WTC11 (cell line): ENCODE measurements at regions not wholly inside any gene's neighbourhood (a gene's known extent, or its start where the extent isn't known, plus 50 kb on each side); places are given as distances from the start of the nearest gene placed in this dataset.

Experiments
- ATAC-seq: fragments of 200-7000 bp; cut with Tn5 transposase; 2 replicates; pipeline ENCODE4 v1.10.0; 2021; ENCODE audit warnings: mild to moderate bottlenecking, moderate library complexity
- CTCF ChIA-PET: fragments of 300-600 bp; sonication (Branson Sonifier 250); formaldehyde crosslinking; loops from one replicate; lab custom pipeline; 2021; ENCODE audit warnings: antibody characterized with exemption; lab: Charles Lee
- POLR2A ChIA-PET: fragments of 350-600 bp; sonication (Branson Sonifier 250); formaldehyde crosslinking; loops from one replicate; lab custom pipeline; 2021; ENCODE audit warnings: antibody characterized with exemption; lab: Charles Lee
- DNase-seq: peaks from one replicate; pipeline ENCODE4 v3.0.0; 2021; ENCODE audit warnings: low spot score
- H3K27ac Mint-ChIP-seq: 2 replicates; pipeline ENCODE4 v1.8.0; 2021; ENCODE audit warnings: mixed read lengths
- H3K27me3 Mint-ChIP-seq: 2 replicates; pipeline ENCODE4 v1.8.0; 2021; ENCODE audit warnings: low read depth, mild to moderate bottlenecking, moderate library complexity, mixed read lengths
- H3K36me3 Mint-ChIP-seq: 2 replicates; pipeline ENCODE4 v1.8.0; 2021; ENCODE audit warnings: mixed read lengths
- H3K4me1 Mint-ChIP-seq: 2 replicates; pipeline ENCODE4 v1.8.0; 2022; ENCODE audit warnings: mixed read lengths
- H3K4me3 Mint-ChIP-seq: 2 replicates; pipeline ENCODE4 v1.8.0; 2021; ENCODE audit warnings: mild to moderate bottlenecking, moderate library complexity, mixed read lengths
- H3K9me3 Mint-ChIP-seq: 2 replicates; pipeline ENCODE4 v1.8.0; 2021; ENCODE audit warnings: mixed read lengths
- ATF1 ChIP-seq: sonication (generic); formaldehyde crosslinking; IDR thresholded peaks from 2 replicates; pipeline ENCODE4 v1.8.1; 2023; ENCODE audit warnings: mild to moderate bottlenecking, moderate library complexity, missing genetic modification reagents
- ELF4 ChIP-seq: sonication (generic); formaldehyde crosslinking; IDR thresholded peaks from 2 replicates; pipeline ENCODE4 v1.8.1; 2022; ENCODE audit warnings: low read depth, mild to moderate bottlenecking, moderate library complexity, missing genetic modification reagents
- EMX1 ChIP-seq: fragments of 250-450 bp; sonication (Bioruptor Pico); IDR thresholded peaks from 2 replicates; pipeline ENCODE4 v1.8.0; 2021; ENCODE audit warnings: mild to moderate bottlenecking
- GABPB1 ChIP-seq: sonication (generic); formaldehyde crosslinking; IDR thresholded peaks from 2 replicates; pipeline ENCODE4 v1.8.1; 2023; ENCODE audit warnings: mild to moderate bottlenecking, missing genetic modification reagents
- GTF2I ChIP-seq: fragments of 250-450 bp; sonication (Bioruptor Pico); conservative IDR thresholded peaks from 2 replicates; pipeline ENCODE4 v1.4.0; 2021; ENCODE audit warnings: mild to moderate bottlenecking
- JAZF1 ChIP-seq: fragments of 250-450 bp; sonication (Bioruptor Pico); IDR thresholded peaks from 2 replicates; pipeline ENCODE4 v1.9.0; 2021; ENCODE audit warnings: moderate library complexity, mild to moderate bottlenecking, inconsistent platforms
- NR1H2 ChIP-seq: sonication (generic); formaldehyde crosslinking; IDR thresholded peaks from 2 replicates; pipeline ENCODE4 v1.9.0; 2021; ENCODE audit warnings: mild to moderate bottlenecking, moderate library complexity, missing genetic modification reagents
- NR3C1 ChIP-seq: sonication (generic); formaldehyde crosslinking; conservative IDR thresholded peaks from 2 replicates; pipeline ENCODE4 v1.8.1; 2023; ENCODE audit warnings: low read depth, mild to moderate bottlenecking, missing genetic modification reagents
- OVOL2 ChIP-seq: fragments of 250-450 bp; sonication (Bioruptor Pico); IDR thresholded peaks from 2 replicates; pipeline ENCODE4 v1.9.0; 2021; ENCODE audit warnings: mild to moderate bottlenecking, borderline replicate concordance
- SOX15 ChIP-seq: fragments of 250-450 bp; sonication (Bioruptor Pico); IDR thresholded peaks from 2 replicates; pipeline ENCODE4 v1.9.0; 2021; ENCODE audit warnings: mild to moderate bottlenecking
- TCF7 ChIP-seq: sonication (generic); formaldehyde crosslinking; IDR thresholded peaks from 2 replicates; pipeline ENCODE4 v1.8.0; 2022; ENCODE audit warnings: mild to moderate bottlenecking, low read depth, missing genetic modification reagents, moderate library complexity
- ZNF396 ChIP-seq: fragments of 250-450 bp; sonication (Bioruptor Pico); IDR thresholded peaks from 2 replicates; pipeline ENCODE4 v1.8.0; 2021; ENCODE audit warnings: mild to moderate bottlenecking, moderate library complexity, borderline replicate concordance
- TF ChIP-seq, protein P1 (sequence below): sonication (generic); formaldehyde crosslinking; IDR thresholded peaks from 2 replicates; pipeline ENCODE4 v1.8.0; 2022; ENCODE audit warnings: missing genetic modification reagents
- TF ChIP-seq, protein P2 (sequence below): sonication (generic); formaldehyde crosslinking; IDR thresholded peaks from 2 replicates; pipeline ENCODE4 v1.8.1; 2022; ENCODE audit warnings: mild to moderate bottlenecking, missing genetic modification reagents, moderate library complexity, borderline replicate concordance
- TF ChIP-seq, protein P3 (sequence below): fragments of 250-450 bp; sonication (Bioruptor Pico); IDR thresholded peaks from 2 replicates; pipeline ENCODE4 v1.9.0; 2021; ENCODE audit warnings: mild to moderate bottlenecking, borderline replicate concordance
- TF ChIP-seq, protein P4 (sequence below): sonication (generic); formaldehyde crosslinking; IDR thresholded peaks from 2 replicates; pipeline ENCODE4 v1.8.0; 2023; ENCODE audit warnings: missing genetic modification reagents
- TF ChIP-seq, protein P5 (sequence below): sonication (generic); formaldehyde crosslinking; IDR thresholded peaks from 2 replicates; pipeline ENCODE4 v1.8.1; 2022; ENCODE audit warnings: missing genetic modification reagents, borderline replicate concordance
- TF ChIP-seq, protein P6 (sequence below): fragments of 250-450 bp; sonication (Bioruptor Pico); IDR thresholded peaks from 2 replicates; pipeline ENCODE4 v1.9.0; 2021; ENCODE audit warnings: moderate library complexity, mild to moderate bottlenecking, inconsistent platforms, borderline replicate concordance

DNA sequence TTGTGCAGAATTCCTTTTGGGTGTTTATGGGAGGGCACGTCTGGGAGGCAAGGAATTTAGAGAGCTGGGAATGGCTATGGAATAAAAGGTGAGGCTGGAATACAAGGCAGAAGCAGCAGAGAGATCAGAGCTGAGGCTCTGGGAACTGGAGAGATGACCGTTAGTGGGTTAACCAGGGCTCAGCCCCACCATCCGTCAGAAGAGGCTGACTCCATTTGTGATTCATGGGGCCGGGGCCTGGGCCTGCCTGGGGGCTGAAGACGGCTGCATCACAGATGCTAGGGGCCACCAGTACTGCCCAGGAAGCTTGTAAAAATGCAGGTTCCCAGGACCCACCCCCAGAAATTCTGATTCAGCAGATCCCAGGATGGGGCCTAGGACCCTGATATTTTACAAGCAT lies 398.1 kb downstream of the MED13L start:
- Mint-ChIP-seq H3K4me3 (no peak overlapping the region), H3K4me1 (peaks cover 22% of the 10 kb centered on the region), H3K36me3 (no peaks in the 10 kb centered on the region), H3K9me3 (peaks cover 17% of the 10 kb centered on the region), H3K27me3 (no peaks in the 10 kb centered on the region), H3K27ac (no peak overlapping the region)
- no peak for TF ChIP-seq GABPB1
- TF ChIP-seq, protein P1, sequence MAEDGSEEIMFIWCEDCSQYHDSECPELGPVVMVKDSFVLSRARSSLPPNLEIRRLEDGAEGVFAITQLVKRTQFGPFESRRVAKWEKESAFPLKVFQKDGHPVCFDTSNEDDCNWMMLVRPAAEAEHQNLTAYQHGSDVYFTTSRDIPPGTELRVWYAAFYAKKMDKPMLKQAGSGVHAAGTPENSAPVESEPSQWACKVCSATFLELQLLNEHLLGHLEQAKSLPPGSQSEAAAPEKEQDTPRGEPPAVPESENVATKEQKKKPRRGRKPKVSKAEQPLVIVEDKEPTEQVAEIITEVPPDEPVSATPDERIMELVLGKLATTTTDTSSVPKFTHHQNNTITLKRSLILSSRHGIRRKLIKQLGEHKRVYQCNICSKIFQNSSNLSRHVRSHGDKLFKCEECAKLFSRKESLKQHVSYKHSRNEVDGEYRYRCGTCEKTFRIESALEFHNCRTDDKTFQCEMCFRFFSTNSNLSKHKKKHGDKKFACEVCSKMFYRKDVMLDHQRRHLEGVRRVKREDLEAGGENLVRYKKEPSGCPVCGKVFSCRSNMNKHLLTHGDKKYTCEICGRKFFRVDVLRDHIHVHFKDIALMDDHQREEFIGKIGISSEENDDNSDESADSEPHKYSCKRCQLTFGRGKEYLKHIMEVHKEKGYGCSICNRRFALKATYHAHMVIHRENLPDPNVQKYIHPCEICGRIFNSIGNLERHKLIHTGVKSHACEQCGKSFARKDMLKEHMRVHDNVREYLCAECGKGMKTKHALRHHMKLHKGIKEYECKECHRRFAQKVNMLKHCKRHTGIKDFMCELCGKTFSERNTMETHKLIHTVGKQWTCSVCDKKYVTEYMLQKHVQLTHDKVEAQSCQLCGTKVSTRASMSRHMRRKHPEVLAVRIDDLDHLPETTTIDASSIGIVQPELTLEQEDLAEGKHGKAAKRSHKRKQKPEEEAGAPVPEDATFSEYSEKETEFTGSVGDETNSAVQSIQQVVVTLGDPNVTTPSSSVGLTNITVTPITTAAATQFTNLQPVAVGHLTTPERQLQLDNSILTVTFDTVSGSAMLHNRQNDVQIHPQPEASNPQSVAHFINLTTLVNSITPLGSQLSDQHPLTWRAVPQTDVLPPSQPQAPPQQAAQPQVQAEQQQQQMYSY = no peak
- TF ChIP-seq, protein P2, sequence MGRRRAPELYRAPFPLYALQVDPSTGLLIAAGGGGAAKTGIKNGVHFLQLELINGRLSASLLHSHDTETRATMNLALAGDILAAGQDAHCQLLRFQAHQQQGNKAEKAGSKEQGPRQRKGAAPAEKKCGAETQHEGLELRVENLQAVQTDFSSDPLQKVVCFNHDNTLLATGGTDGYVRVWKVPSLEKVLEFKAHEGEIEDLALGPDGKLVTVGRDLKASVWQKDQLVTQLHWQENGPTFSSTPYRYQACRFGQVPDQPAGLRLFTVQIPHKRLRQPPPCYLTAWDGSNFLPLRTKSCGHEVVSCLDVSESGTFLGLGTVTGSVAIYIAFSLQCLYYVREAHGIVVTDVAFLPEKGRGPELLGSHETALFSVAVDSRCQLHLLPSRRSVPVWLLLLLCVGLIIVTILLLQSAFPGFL (CRISPR knock-in tag) = no peak
- TF ChIP-seq, protein P3, sequence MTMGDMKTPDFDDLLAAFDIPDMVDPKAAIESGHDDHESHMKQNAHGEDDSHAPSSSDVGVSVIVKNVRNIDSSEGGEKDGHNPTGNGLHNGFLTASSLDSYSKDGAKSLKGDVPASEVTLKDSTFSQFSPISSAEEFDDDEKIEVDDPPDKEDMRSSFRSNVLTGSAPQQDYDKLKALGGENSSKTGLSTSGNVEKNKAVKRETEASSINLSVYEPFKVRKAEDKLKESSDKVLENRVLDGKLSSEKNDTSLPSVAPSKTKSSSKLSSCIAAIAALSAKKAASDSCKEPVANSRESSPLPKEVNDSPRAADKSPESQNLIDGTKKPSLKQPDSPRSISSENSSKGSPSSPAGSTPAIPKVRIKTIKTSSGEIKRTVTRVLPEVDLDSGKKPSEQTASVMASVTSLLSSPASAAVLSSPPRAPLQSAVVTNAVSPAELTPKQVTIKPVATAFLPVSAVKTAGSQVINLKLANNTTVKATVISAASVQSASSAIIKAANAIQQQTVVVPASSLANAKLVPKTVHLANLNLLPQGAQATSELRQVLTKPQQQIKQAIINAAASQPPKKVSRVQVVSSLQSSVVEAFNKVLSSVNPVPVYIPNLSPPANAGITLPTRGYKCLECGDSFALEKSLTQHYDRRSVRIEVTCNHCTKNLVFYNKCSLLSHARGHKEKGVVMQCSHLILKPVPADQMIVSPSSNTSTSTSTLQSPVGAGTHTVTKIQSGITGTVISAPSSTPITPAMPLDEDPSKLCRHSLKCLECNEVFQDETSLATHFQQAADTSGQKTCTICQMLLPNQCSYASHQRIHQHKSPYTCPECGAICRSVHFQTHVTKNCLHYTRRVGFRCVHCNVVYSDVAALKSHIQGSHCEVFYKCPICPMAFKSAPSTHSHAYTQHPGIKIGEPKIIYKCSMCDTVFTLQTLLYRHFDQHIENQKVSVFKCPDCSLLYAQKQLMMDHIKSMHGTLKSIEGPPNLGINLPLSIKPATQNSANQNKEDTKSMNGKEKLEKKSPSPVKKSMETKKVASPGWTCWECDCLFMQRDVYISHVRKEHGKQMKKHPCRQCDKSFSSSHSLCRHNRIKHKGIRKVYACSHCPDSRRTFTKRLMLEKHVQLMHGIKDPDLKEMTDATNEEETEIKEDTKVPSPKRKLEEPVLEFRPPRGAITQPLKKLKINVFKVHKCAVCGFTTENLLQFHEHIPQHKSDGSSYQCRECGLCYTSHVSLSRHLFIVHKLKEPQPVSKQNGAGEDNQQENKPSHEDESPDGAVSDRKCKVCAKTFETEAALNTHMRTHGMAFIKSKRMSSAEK = no peak
- TF ChIP-seq, protein P4, sequence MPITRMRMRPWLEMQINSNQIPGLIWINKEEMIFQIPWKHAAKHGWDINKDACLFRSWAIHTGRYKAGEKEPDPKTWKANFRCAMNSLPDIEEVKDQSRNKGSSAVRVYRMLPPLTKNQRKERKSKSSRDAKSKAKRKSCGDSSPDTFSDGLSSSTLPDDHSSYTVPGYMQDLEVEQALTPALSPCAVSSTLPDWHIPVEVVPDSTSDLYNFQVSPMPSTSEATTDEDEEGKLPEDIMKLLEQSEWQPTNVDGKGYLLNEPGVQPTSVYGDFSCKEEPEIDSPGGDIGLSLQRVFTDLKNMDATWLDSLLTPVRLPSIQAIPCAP (CRISPR knock-in tag) = no peak
- no peak for TF ChIP-seq ZNF396 (CRISPR knock-in tag)
- TF ChIP-seq, protein P5, sequence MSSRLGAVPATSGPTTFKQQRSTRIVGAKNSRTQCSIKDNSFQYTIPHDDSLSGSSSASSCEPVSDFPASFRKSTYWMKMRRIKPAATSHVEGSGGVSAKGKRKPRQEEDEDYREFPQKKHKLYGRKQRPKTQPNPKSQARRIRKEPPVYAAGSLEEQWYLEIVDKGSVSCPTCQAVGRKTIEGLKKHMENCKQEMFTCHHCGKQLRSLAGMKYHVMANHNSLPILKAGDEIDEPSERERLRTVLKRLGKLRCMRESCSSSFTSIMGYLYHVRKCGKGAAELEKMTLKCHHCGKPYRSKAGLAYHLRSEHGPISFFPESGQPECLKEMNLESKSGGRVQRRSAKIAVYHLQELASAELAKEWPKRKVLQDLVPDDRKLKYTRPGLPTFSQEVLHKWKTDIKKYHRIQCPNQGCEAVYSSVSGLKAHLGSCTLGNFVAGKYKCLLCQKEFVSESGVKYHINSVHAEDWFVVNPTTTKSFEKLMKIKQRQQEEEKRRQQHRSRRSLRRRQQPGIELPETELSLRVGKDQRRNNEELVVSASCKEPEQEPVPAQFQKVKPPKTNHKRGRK (CRISPR knock-in tag) = no peak
- no peak for TF ChIP-seq NR1H2 (CRISPR knock-in tag)
- TF ChIP-seq JAZF1 (CRISPR knock-in tag) = no peak
- TF ChIP-seq GTF2I (CRISPR knock-in tag) = no peak
- TF ChIP-seq, protein P6, sequence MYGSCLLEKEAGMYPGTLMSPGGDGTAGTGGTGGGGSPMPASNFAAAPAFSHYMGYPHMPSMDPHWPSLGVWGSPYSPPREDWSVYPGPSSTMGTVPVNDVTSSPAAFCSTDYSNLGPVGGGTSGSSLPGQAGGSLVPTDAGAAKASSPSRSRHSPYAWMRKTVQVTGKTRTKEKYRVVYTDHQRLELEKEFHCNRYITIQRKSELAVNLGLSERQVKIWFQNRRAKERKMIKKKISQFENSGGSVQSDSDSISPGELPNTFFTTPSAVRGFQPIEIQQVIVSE = no peak
- TF ChIP-seq ATF1 (CRISPR knock-in tag) = no peak
- no peak for TF ChIP-seq SOX15 (CRISPR knock-in tag)
- no peak for TF ChIP-seq NR3C1 (CRISPR knock-in tag)
- no peak for TF ChIP-seq OVOL2 (CRISPR knock-in tag)
- TF ChIP-seq EMX1 (CRISPR knock-in tag) = no peak
- TF ChIP-seq TCF7 (CRISPR knock-in tag) = no peak
- TF ChIP-seq ELF4 = no peak
- ATAC-seq (no peak), DNase-seq (no peak)
- ChIA-PET POLR2A (no interaction called here), CTCF (interaction anchor here (1.2 kb wide), 1 partner anchor 68 kb away, joined by 3 read pairs; no protein-coding TSS in a partner anchor)
